Esophagus muscularis mucosa (tissue), 2 donors: ENCODE measurements at regions not wholly inside any gene's neighbourhood (a gene's known extent, or its start where the extent isn't known, plus 50 kb on each side); places are given as distances from the start of the nearest gene placed in this dataset.

Experiments used
- POLR2A ChIP-seq: fragments of 450-650 bp; IDR thresholded peaks from one replicate; pipeline ENCODE4 v1.6.1; 2017; ENCODE audit warnings: antibody characterized with exemption, moderate library complexity, mild to moderate bottlenecking, low read depth
- POLR2AphosphoS5 ChIP-seq, 2 donors: sonication (generic); formaldehyde crosslinking; IDR thresholded peaks; one replicate each; pipeline ENCODE4 v1.6.1; 2017; ENCODE audit warnings: antibody characterized with exemption in 2 of 2

DNA sequence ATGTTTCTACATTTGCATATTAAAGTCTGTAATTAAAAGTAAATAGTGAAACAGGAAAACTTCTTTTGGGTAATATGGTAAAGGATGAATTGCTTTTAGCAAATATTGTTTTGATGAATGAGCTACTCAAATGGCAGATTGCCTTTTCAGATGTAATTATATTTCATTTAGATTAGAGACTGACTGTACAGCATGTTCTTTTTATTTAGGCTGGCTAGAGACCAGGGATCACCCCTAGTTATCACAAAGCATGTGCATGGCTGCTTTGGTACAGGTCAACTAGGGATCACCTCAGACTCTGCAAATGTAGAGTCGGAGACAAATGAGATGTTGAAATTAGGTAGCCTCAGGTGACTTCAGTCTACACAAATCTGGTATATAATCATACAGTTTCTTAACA is 214.9 kb upstream of the SEMA6A start:
- TF ChIP-seq POLR2A (no peak), POLR2AphosphoS5 (IDR thresholded peaks at IDR 0.05) (no peak)
